G401 (cell line): ENCODE measurements at regions not wholly inside any gene's neighbourhood (a gene's known extent, or its start where the extent isn't known, plus 50 kb on each side); places are given as distances from the start of the nearest gene placed in this dataset.

Experiments used
- DNase-seq: peaks from one replicate; pipeline ENCODE4 v3.0.0-alpha.2; 2015; ENCODE audit warnings: low spot score
- in situ Hi-C: cut with HindIII; loops from 2 replicates; pipeline ENCODE4 v1.10.0; 2016; ENCODE audit warnings: low sequenced_read_pairs, mixed read lengths

DNA sequence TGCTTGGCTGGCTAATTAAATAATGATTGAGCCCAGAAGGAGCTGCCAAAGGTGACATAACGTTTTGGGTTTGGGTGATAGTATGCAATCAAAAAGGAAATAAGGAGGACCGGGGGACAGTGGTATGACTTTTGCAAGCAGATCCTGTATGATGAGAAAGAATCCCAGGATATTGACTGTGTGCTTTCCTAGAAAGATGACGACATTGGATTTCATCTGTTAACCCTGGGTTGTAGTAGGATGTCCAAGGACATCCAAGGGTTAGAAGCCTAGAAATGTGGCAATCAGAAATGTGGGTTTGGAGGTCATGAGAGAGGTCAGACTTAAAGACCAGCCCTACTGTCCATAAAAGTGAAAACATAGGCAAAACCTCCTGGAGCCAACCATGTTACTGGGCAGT lies 50.3 kb upstream of the HMHB1 start:
- no peak for DNase-seq
- in situ Hi-C loops, result no loop called here

DNA sequence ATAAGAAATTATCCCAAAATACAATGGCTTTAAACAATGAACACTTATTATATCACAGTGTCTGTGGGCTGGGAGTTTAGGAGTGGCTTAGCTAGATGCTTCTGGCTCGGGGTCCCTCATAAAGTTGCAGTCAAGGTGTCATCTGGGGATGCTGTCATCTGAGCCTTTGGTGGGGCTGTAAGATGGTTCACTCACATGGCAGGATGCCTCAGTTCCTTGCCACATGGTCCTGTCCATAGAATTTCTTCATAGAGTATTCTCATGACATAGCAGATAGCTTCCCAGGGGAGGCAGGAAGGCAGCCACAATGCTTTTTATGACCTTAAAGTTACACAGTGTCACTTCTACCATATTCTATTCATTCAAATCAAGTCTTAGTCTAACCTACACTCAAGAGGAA lies 51.2 kb upstream of the HMHB1 start:
- no peak for DNase-seq
- in situ Hi-C loops, result no loop called here

DNA sequence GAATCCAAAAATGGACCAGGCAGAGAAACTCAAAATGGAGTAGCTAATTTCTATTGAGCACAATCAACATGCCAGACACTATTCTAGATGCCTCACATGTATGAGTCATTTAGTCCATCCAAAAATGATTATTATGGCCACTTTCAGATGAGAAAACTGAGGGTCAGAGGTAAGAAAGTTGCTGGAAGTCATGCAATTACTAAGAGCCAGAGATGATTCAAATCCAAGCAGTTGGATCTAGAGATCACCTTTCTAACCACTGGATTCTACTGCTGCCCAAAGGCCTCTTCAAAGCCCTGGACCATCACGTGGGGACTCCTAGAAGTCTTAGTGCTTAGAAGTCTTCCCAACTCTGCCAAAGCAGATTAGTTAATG lies 51.8 kb upstream of the HMHB1 start:
- no peak for DNase-seq
- in situ Hi-C loops, result no loop called here

DNA sequence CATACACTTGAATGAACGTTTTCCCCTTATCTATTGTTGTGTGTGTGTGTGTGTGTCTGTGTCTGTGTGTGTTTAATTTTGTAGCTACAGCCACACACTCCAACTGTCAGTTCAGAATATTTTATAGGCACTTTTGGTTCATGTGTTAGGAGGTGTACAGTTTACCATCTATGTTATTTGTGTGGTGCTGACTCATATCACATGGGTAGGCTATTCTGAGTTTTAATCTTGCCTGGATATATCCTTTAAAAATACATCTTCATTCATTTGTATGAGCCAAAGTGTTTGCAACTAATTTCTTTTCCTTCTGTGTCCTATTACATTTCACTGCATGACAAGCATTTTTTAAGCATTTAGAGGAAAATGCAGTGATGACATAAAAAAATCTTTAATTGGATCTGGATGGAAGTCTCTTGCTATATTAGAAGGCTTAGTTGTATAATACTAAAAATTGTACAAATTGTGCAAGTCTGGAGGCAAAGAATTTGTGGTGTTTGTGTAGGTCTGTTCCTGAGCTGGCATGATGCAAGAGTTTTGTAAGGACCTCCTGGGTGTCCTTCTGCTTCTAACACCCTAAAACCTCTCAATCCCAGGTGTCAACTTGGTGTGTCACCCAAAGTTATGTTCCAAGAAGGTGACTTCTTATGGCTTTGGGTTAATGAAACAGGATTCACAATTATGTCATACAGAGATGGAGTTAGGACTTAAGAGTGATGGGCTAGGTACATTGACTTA lies 52.4 kb upstream of the HMHB1 start:
- in situ Hi-C loops, result no loop called here
- no peak for DNase-seq

DNA sequence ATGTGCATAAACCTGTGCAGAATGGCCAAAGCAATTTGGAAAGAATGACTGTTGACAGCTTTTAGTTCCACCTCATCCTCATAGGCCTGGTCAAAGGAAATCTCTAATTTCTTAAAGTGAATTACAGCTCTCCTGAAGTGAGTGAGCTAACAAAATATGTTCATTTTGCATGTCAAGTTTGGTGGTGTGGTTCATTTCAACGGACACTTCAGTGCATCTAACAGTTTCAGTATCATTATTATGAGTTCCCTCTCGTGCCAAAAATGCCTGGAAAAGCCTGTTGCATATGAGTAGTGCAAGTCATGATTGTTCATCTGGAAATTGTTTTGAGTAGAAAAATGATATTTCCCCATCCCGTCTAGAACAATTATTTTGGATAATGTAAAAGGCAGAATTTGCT lies 53.2 kb upstream of the HMHB1 start:
- in situ Hi-C loops, result no loop called here
- no peak for DNase-seq

DNA sequence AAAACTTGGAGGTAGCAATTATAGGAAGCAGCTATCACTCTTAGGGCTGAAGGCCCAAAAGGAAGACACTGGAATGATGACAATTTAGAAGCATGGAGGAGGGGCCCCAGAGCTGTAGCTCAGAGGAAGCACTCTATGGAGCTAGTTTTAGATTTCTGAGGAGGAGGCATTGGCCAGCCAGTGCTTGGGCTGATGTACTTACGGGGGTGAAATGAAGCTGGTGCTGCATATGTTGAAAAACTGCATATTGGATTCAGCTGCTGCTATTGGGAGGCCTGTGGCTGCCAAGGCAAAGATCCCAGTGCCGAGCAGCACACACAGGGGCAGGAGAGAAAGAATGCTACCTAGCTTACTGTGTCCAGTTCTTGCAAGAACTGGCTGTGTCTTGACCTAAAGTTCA lies 53.9 kb upstream of the HMHB1 start:
- in situ Hi-C loops, result no loop called here
- no peak for DNase-seq

DNA sequence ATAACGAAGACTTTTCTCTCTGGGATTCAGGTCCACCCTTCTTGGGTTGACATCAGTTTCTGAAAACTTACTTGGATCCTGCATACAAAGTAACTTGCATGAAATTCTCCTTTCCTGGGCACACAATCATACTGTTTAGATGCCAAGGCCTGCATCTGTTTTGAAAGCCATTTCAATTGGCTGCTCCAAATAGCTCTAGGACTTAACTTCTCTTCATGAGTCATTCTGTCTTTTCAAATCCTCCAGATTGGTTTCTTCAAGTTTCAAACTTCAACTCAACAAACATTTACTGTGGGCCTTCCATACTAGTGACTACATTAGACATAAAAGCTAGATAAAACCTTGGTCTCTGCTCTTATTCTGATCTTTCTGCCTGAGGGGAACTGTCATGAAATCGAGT lies 54.8 kb upstream of the HMHB1 start:
- in situ Hi-C loops, result no loop called here
- no peak for DNase-seq

DNA sequence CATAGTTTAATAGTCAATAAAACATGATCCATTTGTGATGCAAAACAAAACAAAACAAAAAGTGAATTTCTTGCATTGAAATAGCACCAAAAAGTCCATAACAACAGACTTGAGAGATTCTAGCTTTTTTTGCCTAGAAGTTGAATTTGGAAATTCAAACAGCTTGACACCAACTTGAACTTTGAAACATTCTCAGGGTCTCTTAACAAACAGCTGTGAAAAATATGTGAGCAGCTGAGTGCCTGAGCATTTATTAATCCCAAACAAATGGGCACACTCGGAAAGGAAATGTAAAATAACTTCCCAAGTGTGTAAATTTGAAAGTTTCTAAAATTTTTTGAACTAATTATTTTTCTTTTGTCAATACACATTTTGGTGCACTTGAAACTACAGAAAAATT lies 56.0 kb upstream of the HMHB1 start:
- in situ Hi-C loops, result no loop called here
- no peak for DNase-seq

DNA sequence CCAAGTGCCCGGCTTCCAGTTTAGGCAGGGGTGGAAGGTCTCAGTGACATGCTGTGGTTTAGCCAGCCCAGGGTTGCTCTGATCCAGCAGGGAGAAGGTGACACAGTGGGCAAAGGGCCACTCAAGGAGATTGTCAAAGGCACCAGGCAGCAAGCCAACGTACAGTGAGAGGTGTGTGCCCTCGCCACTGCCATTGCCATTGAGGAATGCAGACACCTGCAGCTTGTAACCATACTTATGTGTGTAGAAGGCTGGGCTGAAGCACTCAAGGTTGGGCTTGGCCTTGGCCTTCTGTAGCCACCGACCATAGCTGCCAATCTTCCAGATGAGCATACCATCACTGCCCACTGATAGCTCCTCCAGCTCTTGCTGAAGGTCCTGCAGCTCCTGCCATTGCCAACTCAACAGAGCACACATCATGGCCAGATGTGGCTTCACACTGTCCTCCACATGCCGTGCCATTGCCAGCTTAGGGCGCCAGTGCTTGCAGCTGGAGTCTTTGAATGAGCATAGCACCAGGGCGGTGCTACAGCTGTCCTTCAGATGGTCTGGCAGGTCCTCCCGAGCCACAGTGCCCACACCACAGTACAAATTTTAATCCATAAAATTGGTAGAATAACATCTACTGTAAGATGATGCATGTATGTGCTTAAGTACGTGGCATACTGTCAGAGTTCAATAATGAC lies 59.7 kb upstream of the HMHB1 start:
- in situ Hi-C loops, result no loop called here
- no peak for DNase-seq

DNA sequence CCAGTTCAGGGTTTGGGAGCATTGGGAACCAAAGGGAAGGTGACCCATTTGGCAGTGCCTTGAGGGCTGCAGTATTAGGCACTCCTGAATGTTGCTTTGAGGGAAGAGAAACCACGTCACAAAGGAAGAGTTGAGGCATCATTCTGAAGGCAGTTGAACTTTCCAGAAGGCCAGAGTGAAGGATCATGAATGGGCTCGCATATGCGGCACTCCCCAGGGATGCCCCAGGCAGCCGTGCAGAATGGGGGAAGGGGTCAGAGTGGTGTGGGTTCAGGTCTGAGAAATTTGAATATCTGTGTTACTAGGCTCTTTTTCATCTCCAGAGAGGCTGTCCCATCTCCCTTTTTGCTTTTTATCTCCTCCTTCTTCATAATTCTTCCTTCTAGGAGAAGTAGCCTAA lies 60.6 kb upstream of the HMHB1 start:
- in situ Hi-C loops, result no loop called here
- no peak for DNase-seq

DNA sequence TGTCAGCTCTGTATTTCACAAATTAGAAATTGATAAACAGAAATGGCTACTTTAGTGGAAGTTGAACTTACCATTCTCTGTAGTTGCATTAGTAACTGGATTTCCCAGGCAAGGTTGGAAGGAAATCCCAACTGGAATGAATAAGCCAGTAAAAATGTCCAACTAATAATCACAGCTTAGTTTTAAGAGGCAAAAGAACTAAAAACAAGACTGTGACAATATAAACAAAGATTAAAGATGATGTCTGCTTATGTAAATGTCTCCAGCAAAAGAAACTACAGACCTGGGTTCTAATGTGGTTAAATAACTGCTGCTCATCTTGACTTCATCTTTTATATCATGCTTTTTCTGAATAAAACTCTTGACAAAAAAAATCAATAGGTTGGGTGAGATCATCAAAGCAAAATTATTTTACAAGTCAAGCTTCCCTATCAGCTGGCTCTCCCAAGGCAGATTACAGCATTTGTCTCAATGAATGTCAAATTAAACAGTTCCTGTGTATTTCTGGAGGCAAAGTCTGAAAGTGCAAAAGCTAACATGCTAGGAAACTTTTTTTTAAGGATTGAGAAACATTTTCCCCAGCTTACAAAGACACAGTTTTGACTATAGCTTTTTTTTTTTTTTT lies 62.3 kb upstream of the HMHB1 start:
- no peak for DNase-seq
- in situ Hi-C loops, result no loop called here

DNA sequence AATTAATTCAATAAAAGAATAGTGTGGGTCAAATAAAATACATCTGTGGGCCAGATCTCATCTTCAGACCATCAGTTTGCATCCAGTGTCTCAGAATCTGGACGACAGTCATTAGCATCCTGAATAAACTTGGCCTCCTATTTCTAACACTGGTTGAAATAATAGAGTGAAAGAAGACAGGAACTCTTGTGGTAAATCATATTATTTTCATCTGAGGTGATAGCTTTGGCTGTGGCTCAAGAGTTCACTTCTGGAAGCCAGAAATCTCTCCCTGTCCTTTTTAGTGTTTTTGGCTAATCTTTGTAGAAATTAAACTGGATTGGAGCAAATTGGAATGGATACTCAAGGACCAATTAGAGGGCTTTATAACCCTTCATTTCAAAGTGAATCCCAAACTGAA lies 63.4 kb upstream of the HMHB1 start:
- DNase-seq, result no peak
- in situ Hi-C loops, result no loop called here

DNA sequence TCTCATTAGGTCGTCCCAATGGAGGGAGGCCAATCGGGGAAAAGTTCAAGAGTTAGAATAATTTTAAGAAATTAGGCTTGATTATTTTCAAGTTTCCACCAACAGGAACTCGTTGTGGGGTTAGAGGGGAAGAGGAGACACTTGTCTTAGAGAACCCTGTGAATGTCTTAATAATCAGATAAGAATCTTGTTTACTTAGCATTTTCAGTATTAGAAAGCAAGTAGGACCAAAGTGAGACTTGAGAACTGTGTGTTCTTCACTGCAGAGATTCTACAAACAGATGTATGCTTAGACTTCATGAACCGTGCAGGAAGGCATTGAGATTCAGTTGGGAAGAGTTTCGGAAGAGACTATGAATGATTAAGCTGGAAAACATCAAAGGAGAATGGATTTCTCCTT lies 69.0 kb upstream of the HMHB1 start:
- no peak for DNase-seq
- in situ Hi-C loops, result no loop called here

DNA sequence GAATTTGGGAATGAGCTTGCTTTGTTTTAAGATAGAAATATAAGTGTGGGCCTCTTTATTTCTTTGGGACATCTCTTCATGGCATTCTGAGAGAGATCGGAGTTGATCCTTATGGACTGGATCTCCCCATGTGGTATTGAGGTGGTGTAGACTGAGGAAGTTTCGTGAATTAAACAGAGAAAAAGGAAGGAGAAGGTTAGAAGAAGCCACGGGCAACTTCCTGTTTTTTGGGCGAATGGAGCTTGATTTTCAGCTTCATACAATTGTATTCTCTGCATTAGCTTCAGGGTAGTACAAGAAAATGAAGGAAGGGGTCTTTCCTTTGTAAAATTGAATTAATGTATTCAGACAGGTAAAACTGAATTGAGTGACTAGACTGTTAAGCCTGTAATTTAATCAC lies 70.5 kb upstream of the HMHB1 start:
- in situ Hi-C loops, result no loop called here
- no peak for DNase-seq

DNA sequence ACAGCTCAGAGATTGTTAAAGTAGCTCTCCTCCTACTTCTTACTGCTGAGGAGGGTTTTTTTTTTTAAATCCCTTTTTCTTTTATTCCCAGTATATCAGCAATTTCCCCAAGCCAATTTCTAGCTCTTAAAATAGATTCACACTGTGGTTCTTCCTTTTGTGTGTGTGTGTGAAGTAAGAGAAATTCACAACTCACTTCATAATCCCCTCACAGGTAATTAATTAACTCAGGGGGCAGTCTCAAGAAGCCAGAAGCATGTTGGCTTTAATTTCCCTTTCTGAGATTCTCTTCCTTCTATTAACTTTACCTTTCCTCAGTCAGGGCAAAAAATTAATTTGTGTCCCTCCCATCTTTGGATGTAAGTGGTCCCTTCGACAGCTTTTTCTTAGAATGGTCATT lies 71.0 kb upstream of the HMHB1 start:
- in situ Hi-C loops, result no loop called here
- no peak for DNase-seq

DNA sequence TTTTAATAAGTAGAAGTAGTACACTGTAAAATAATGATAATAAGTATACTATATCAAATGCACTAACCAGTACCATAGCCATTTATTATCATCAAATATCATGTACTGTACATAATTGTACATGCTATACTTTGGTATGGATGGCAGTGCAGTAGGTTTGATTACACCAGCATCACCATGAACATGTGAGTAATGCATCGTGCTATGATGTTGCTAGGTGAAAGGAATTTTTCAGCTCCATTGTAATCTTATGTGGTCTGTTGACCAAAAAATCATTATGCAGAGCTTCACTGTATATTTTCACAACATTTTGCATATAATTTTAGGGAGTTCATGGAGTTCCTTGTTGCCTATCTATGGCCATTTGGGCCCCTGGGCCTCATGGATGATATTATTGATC lies 72.2 kb upstream of the HMHB1 start:
- no peak for DNase-seq
- in situ Hi-C loops, result no loop called here

DNA sequence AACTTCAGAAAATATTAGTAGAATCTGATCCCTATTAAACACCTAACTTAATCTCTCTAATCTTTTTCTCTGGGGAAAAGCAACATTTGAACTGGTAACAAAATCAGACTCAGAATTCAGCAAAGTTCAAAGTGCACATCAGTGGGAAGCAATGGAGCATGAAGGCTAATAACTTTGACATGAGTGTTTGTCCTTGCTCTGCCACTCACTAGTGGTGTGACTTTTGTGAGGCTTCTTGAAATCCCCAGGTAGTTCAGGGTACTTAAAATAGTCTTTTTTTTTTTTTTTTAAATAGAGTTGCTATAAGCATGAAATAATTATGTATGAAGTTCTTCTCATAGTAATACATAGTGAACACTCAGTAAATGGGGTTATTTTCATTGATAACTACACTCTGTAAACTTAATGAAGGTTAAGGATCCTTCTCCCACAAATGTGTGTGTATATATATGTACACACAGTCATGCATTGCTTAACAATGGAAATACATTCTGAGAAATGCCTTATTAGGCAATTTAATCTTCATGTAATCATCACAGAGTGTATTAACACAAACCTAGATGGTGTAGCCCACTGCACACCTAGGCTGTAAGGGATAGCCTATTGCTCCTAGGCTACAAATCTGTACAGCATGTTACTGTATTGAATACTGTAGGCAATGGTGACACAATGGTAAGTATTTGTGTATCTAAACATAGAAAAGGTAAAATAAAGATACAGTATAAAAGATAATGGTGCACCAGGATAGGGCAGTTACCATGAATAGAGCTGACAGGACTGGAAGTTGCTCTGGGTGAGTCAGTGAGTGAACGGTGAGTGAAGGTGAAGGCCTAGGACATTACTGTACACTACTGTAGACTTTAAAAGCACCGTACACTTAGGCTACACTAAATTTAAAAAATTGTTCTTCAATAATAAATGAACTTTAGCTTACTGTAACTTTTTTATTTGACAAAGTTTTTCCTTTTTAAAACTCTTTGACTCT lies 73.3 kb upstream of the HMHB1 start:
- in situ Hi-C loops, result no loop called here
- no peak for DNase-seq

DNA sequence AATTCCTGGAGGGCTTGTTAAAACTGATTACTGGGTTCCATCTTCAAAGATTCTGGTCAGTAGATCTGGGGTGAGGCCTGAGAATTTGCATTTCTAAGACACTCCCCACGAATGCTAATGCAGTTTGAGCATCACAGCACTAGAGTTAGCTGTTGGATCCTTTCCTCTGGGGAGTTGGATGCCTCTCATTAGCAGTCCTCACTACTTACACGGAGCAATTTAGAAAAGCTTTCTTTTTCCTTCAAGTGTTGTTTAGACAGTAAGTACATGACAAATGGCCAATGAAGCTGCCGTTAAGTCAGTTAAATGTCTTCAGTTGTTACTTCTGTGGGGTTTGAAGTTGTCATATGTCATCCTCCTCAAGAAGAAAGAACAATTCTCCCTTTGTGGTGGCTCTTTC lies 74.9 kb upstream of the HMHB1 start:
- DNase-seq, result no peak
- in situ Hi-C loops, result no loop called here

DNA sequence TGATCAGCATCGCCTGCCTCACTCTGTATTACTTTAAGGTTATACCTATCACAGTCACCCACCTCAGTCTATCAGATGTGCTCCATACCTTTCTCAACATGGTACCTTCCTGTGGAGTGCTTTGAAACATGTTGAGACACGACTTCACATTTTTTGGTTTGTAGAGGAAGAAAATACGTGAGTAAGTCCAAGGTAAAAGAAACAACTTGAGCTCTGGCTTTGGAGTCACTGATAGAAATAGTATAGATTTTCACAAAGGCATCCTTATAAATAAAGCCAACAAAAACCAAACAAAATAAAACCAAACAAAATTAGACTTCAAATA lies 77.5 kb upstream of the HMHB1 start:
- DNase-seq, result no peak
- in situ Hi-C loops, result no loop called here
